HEK293 (cell line): ENCODE measurements at regions not wholly inside any gene's neighbourhood (a gene's known extent, or its start where the extent isn't known, plus 50 kb on each side); places are given as distances from the start of the nearest gene placed in this dataset.

ENCODE experiments used
- CTCF ChIA-PET: fragments of 350-600 bp; formaldehyde crosslinking; extraction: SDS; loops from one replicate; lab custom pipeline; 2021; ENCODE audit warnings: antibody characterized with exemption; lab: Yijun Ruan, JAX
- POLR2A ChIA-PET: fragments of 300-600 bp; formaldehyde crosslinking; extraction: SDS; loops from one replicate; lab custom pipeline; 2020; ENCODE audit warnings: antibody characterized with exemption, inconsistent platforms; lab: Yijun Ruan, JAX
- H3K27ac ChIP-seq: fragments of 200-500 bp; sonication (Bioruptor generic); 2 replicates; pipeline ENCODE4 v1.5.1; 2014; ENCODE audit warnings: low read depth, low read length, control low read depth, inconsistent platforms; ENCODE audit errors: extremely low read depth
- H3K36me3 ChIP-seq, 2 experiments: fragments of 200-500 bp in 1 of 2; sonication (Bioruptor generic) in 1 of 2; 1 replicate in 1 of 2; 2 replicates in 1 of 2; pipeline ENCODE4 v1.5.1; 2014 to 2017; ENCODE audit warnings: inconsistent platforms in 2 of 2, low read length in 2 of 2; ENCODE audit not compliant: control insufficient read depth in 2 of 2, insufficient read depth in 1 of 2
- H3K4me1 ChIP-seq: fragments of 200-500 bp; sonication (Bioruptor generic); 2 replicates; pipeline ENCODE4 v1.5.1; 2014; ENCODE audit warnings: mild to moderate bottlenecking, low read length, inconsistent platforms; ENCODE audit not compliant: control insufficient read depth, insufficient read depth
- H3K4me3 ChIP-seq: 2 replicates; pipeline ENCODE4 v1.5.1; 2011; ENCODE audit warnings: low read depth, mild to moderate bottlenecking, control low read depth, low read length, moderate library complexity
- H3K9me3 ChIP-seq: fragments of 200-500 bp; sonication (Bioruptor generic); 2 replicates; pipeline ENCODE4 v1.5.1; 2014; ENCODE audit warnings: low read depth, low read length, inconsistent platforms; ENCODE audit not compliant: control insufficient read depth, insufficient read depth
- BCL11A ChIP-seq: fragments of 450-650 bp; formaldehyde crosslinking; IDR thresholded peaks from 2 replicates; pipeline ENCODE4 v1.5.1; 2016; ENCODE audit warnings: low read depth, missing biosample characterization, missing genetic modification characterization
- KLF1 ChIP-seq: fragments of 450-650 bp; formaldehyde crosslinking; IDR thresholded peaks from 2 replicates; pipeline ENCODE4 v1.5.1; 2016; ENCODE audit warnings: missing biosample characterization, missing genetic modification characterization
- KLF9 ChIP-seq: fragments of 450-650 bp; formaldehyde crosslinking; IDR thresholded peaks from 2 replicates; pipeline ENCODE4 v1.5.1; 2016; ENCODE audit warnings: missing biosample characterization, missing genetic modification characterization, low read depth
- OSR2 ChIP-seq: fragments of 450-650 bp; formaldehyde crosslinking; IDR thresholded peaks from 2 replicates; pipeline ENCODE4 v1.5.1; 2016; ENCODE audit warnings: missing biosample characterization, missing genetic modification characterization
- SP2 ChIP-seq: fragments of 450-650 bp; formaldehyde crosslinking; IDR thresholded peaks from 2 replicates; pipeline ENCODE4 v1.5.1; 2016; ENCODE audit warnings: missing biosample characterization, missing genetic modification characterization
- YY1 ChIP-seq: fragments of 450-650 bp; formaldehyde crosslinking; IDR thresholded peaks from 2 replicates; pipeline ENCODE4 v1.5.1; 2018; ENCODE audit warnings: missing biosample characterization, missing genetic modification characterization
- ZBTB17 ChIP-seq: fragments of 450-650 bp; formaldehyde crosslinking; IDR thresholded peaks from 2 replicates; pipeline ENCODE4 v1.5.1; 2016; ENCODE audit warnings: missing biosample characterization, missing genetic modification characterization
- ZFP69B ChIP-seq: fragments of 450-650 bp; formaldehyde crosslinking; IDR thresholded peaks from 2 replicates; pipeline ENCODE4 v1.5.1; 2016; ENCODE audit warnings: missing biosample characterization, missing genetic modification characterization
- ZNF10 ChIP-seq: fragments of 450-650 bp; formaldehyde crosslinking; IDR thresholded peaks from 2 replicates; pipeline ENCODE4 v1.5.1; 2017; ENCODE audit warnings: missing biosample characterization, missing genetic modification characterization
- ZNF132 ChIP-seq: fragments of 450-650 bp; formaldehyde crosslinking; IDR thresholded peaks from 2 replicates; pipeline ENCODE4 v1.5.1; 2017; ENCODE audit warnings: missing biosample characterization, missing genetic modification characterization, borderline replicate concordance
- ZNF133 ChIP-seq: fragments of 450-650 bp; formaldehyde crosslinking; IDR thresholded peaks from 2 replicates; pipeline ENCODE4 v1.5.1; 2016; ENCODE audit warnings: missing biosample characterization, missing genetic modification characterization
- ZNF157 ChIP-seq: fragments of 450-650 bp; formaldehyde crosslinking; IDR thresholded peaks from 2 replicates; pipeline ENCODE4 v1.5.1; 2016; ENCODE audit warnings: missing biosample characterization, missing genetic modification characterization
- ZNF202 ChIP-seq: fragments of 450-650 bp; formaldehyde crosslinking; IDR thresholded peaks from 2 replicates; pipeline ENCODE4 v1.5.1; 2016; ENCODE audit warnings: missing biosample characterization, missing genetic modification characterization, borderline replicate concordance
- ZNF221 ChIP-seq: fragments of 450-650 bp; formaldehyde crosslinking; IDR thresholded peaks from 2 replicates; pipeline ENCODE4 v1.5.1; 2017; ENCODE audit warnings: missing biosample characterization, missing genetic modification characterization, borderline replicate concordance
- ZNF223 ChIP-seq: fragments of 450-650 bp; formaldehyde crosslinking; IDR thresholded peaks from 2 replicates; pipeline ENCODE4 v1.5.1; 2016; ENCODE audit warnings: missing biosample characterization, missing genetic modification characterization
- ZNF266 ChIP-seq: fragments of 450-650 bp; formaldehyde crosslinking; IDR thresholded peaks from 2 replicates; pipeline ENCODE4 v1.5.1; 2016; ENCODE audit warnings: missing biosample characterization, missing genetic modification characterization, low read depth
- ZNF354C ChIP-seq: fragments of 450-650 bp; formaldehyde crosslinking; IDR thresholded peaks from 2 replicates; pipeline ENCODE4 v1.5.1; 2016; ENCODE audit warnings: missing biosample characterization, missing genetic modification characterization, low read depth, borderline replicate concordance
- ZNF473 ChIP-seq: fragments of 450-650 bp; formaldehyde crosslinking; IDR thresholded peaks from 2 replicates; pipeline ENCODE4 v1.5.1; 2017; ENCODE audit warnings: missing biosample characterization, missing genetic modification characterization
- ZNF544 ChIP-seq: fragments of 450-650 bp; formaldehyde crosslinking; IDR thresholded peaks from 2 replicates; pipeline ENCODE4 v1.5.0; 2017; ENCODE audit warnings: missing biosample characterization, missing genetic modification characterization
- ZNF555 ChIP-seq: fragments of 450-650 bp; formaldehyde crosslinking; conservative IDR thresholded peaks from 2 replicates; pipeline ENCODE4 v1.5.1; 2017; ENCODE audit warnings: missing biosample characterization, mild to moderate bottlenecking, missing genetic modification characterization, inconsistent platforms
- ZNF610 ChIP-seq: fragments of 450-650 bp; formaldehyde crosslinking; IDR thresholded peaks from 2 replicates; pipeline ENCODE4 v1.5.1; 2016; ENCODE audit warnings: missing biosample characterization, missing genetic modification characterization, borderline replicate concordance
- ZNF692 ChIP-seq: fragments of 450-650 bp; formaldehyde crosslinking; IDR thresholded peaks from 2 replicates; pipeline ENCODE4 v1.5.1; 2016; ENCODE audit warnings: missing biosample characterization, missing genetic modification characterization
- ZNF707 ChIP-seq: fragments of 450-650 bp; formaldehyde crosslinking; IDR thresholded peaks from 2 replicates; pipeline ENCODE4 v1.5.1; 2016; ENCODE audit warnings: missing biosample characterization, missing genetic modification characterization
- ZNF747 ChIP-seq: fragments of 450-650 bp; formaldehyde crosslinking; IDR thresholded peaks from 2 replicates; pipeline ENCODE4 v1.5.1; 2016; ENCODE audit warnings: missing biosample characterization, missing genetic modification characterization
- TF ChIP-seq, protein P1 (sequence below): fragments of 450-650 bp; formaldehyde crosslinking; IDR thresholded peaks from 2 replicates; pipeline ENCODE4 v1.5.1; 2016; ENCODE audit warnings: missing biosample characterization, missing genetic modification characterization, low read depth
- TF ChIP-seq, protein P2 (sequence below): fragments of 450-650 bp; formaldehyde crosslinking; IDR thresholded peaks from 2 replicates; pipeline ENCODE4 v1.5.1; 2017; ENCODE audit warnings: missing biosample characterization, missing genetic modification characterization
- TF ChIP-seq, protein P3 (sequence below): fragments of 450-650 bp; formaldehyde crosslinking; IDR thresholded peaks from 2 replicates; pipeline ENCODE4 v1.5.1; 2016; ENCODE audit warnings: missing biosample characterization, missing genetic modification characterization, borderline replicate concordance
- TF ChIP-seq, protein P4 (sequence below): fragments of 450-650 bp; formaldehyde crosslinking; IDR thresholded peaks from 2 replicates; pipeline ENCODE4; 2016; ENCODE audit warnings: missing biosample characterization, missing genetic modification characterization

DNA sequence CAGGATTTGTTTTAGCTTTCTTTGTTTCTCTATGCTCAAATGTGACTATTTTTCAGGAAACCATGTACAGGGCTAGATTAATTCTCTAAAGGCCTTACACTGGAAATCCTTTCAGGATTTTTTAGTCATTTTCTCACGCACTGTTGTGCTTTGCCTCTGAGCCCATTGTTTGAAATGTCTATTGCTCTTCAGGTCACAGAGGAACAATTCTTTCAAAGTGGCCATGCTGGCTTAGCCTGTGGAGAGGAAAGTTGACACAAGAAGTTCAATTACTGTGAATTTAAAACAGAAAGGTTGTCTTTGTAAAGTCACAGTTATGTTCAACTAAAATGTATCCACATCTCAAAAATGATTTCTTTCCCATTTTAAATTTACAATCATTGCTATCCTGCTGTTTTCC, 1071.7 kb upstream of the POT1 start (continued):
- no peak for TF ChIP-seq ZNF132 (tag by site-specific recombination)
- no peak for TF ChIP-seq ZNF223 (tag by site-specific recombination)
- TF ChIP-seq KLF9 (tag by site-specific recombination) = no peak
- no peak for TF ChIP-seq KLF1 (tag by site-specific recombination)
- TF ChIP-seq ZNF747 = no peak
- TF ChIP-seq ZNF266 = no peak
- TF ChIP-seq ZNF707 (tag by site-specific recombination) = no peak
- no peak for TF ChIP-seq ZNF133 (tag by site-specific recombination)
- no peak for TF ChIP-seq YY1 (tag by site-specific recombination)
- no peak for TF ChIP-seq ZBTB17 (tag by site-specific recombination)
- TF ChIP-seq ZNF10 (tag by site-specific recombination) = no peak

GRCh38 chr7:125984795-125985194, 1055.2 kb upstream of the POT1 start:
- POLR2A ChIA-PET = no interaction called here
- Histone ChIP-seq H3K4me3 (no peak overlapping the region), H3K4me1 (no peaks in the 10 kb centered on the region), H3K27ac (no peak overlapping the region), H3K9me3 (no peaks in the 10 kb centered on the region), H3K36me3 (no peaks in the 10 kb centered on the region)
- CTCF ChIA-PET = no interaction called here
- TF ChIP-seq ZNF473 (tag by site-specific recombination) (no peak), SP2 (tag by site-specific recombination) (no peak), ZNF544 (tag by site-specific recombination) (no peak), ZNF157 (tag by site-specific recombination) (no peak), ZNF610 (tag by site-specific recombination) (no peak), ZNF221 (tag by site-specific recombination) (no peak), ZNF692 (tag by site-specific recombination) (no peak), ZNF354C (tag by site-specific recombination) (no peak), ZNF202 (tag by site-specific recombination) (no peak), ZFP69B (tag by site-specific recombination) (no peak), OSR2 (no peak), BCL11A (tag by site-specific recombination) (no peak), ZNF555 (tag by site-specific recombination) (no peak)
- TF ChIP-seq, protein P1, sequence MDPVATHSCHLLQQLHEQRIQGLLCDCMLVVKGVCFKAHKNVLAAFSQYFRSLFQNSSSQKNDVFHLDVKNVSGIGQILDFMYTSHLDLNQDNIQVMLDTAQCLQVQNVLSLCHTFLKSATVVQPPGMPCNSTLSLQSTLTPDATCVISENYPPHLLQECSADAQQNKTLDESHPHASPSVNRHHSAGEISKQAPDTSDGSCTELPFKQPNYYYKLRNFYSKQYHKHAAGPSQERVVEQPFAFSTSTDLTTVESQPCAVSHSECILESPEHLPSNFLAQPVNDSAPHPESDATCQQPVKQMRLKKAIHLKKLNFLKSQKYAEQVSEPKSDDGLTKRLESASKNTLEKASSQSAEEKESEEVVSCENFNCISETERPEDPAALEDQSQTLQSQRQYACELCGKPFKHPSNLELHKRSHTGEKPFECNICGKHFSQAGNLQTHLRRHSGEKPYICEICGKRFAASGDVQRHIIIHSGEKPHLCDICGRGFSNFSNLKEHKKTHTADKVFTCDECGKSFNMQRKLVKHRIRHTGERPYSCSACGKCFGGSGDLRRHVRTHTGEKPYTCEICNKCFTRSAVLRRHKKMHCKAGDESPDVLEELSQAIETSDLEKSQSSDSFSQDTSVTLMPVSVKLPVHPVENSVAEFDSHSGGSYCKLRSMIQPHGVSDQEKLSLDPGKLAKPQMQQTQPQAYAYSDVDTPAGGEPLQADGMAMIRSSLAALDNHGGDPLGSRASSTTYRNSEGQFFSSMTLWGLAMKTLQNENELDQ = no peak
- TF ChIP-seq, protein P2, sequence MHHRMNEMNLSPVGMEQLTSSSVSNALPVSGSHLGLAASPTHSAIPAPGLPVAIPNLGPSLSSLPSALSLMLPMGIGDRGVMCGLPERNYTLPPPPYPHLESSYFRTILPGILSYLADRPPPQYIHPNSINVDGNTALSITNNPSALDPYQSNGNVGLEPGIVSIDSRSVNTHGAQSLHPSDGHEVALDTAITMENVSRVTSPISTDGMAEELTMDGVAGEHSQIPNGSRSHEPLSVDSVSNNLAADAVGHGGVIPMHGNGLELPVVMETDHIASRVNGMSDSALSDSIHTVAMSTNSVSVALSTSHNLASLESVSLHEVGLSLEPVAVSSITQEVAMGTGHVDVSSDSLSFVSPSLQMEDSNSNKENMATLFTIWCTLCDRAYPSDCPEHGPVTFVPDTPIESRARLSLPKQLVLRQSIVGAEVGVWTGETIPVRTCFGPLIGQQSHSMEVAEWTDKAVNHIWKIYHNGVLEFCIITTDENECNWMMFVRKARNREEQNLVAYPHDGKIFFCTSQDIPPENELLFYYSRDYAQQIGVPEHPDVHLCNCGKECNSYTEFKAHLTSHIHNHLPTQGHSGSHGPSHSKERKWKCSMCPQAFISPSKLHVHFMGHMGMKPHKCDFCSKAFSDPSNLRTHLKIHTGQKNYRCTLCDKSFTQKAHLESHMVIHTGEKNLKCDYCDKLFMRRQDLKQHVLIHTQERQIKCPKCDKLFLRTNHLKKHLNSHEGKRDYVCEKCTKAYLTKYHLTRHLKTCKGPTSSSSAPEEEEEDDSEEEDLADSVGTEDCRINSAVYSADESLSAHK (tag by site-specific recombination) = no peak
- TF ChIP-seq, protein P3, sequence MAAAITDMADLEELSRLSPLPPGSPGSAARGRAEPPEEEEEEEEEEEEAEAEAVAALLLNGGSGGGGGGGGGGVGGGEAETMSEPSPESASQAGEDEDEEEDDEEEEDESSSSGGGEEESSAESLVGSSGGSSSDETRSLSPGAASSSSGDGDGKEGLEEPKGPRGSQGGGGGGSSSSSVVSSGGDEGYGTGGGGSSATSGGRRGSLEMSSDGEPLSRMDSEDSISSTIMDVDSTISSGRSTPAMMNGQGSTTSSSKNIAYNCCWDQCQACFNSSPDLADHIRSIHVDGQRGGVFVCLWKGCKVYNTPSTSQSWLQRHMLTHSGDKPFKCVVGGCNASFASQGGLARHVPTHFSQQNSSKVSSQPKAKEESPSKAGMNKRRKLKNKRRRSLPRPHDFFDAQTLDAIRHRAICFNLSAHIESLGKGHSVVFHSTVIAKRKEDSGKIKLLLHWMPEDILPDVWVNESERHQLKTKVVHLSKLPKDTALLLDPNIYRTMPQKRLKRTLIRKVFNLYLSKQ (tag by site-specific recombination) = no peak
- TF ChIP-seq, protein P4, sequence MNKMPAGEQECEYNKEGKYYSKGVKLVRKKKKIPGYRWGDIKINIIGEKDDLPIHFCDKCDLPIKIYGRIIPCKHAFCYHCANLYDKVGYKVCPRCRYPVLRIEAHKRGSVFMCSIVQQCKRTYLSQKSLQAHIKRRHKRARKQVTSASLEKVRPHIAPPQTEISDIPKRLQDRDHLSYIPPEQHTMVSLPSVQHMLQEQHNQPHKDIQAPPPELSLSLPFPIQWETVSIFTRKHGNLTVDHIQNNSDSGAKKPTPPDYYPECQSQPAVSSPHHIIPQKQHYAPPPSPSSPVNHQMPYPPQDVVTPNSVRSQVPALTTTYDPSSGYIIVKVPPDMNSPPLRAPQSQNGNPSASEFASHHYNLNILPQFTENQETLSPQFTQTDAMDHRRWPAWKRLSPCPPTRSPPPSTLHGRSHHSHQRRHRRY = no peak
